PFSK-1 (cell line): ENCODE measurements at regions not wholly inside any gene's neighbourhood (a gene's known extent, or its start where the extent isn't known, plus 50 kb on each side); places are given as distances from the start of the nearest gene placed in this dataset.

Experiments used
- FOXP2 ChIP-seq: optimal IDR thresholded peaks from 2 replicates; pipeline ENCODE3; 2011; ENCODE audit warnings: borderline replicate concordance, control low read depth, inconsistent platforms; ENCODE audit not compliant: insufficient read depth; ENCODE audit errors: extremely low read length, extremely low read depth
- POLR2AphosphoS5 ChIP-seq: IDR thresholded peaks from 2 replicates; pipeline ENCODE4 v1.6.1; 2012; ENCODE audit warnings: low read depth, mild to moderate bottlenecking, control low read depth, low read length, moderate library complexity
- SIN3A ChIP-seq: IDR thresholded peaks from 2 replicates; pipeline ENCODE4 v1.6.1; 2012; ENCODE audit warnings: mild to moderate bottlenecking, low read length, moderate library complexity, borderline replicate concordance; ENCODE audit not compliant: insufficient read depth
- TAF1 ChIP-seq: IDR thresholded peaks from 2 replicates; pipeline ENCODE4 v1.6.1; 2012; ENCODE audit warnings: low read length, control low read depth, borderline replicate concordance; ENCODE audit not compliant: insufficient read depth
- TF ChIP-seq, protein P1 (sequence below), 2 experiments: IDR thresholded peaks; 2 replicates each; pipeline versions ENCODE4 v1.6.1 to v1.8.0; 2011 to 2012; ENCODE audit warnings: low read depth in 2 of 2, low read length in 2 of 2, control low read depth in 1 of 2, inconsistent platforms in 1 of 2, mild to moderate bottlenecking in 1 of 2, moderate library complexity in 1 of 2; ENCODE audit not compliant: insufficient read depth in 1 of 2

- TF ChIP-seq, protein P1, sequence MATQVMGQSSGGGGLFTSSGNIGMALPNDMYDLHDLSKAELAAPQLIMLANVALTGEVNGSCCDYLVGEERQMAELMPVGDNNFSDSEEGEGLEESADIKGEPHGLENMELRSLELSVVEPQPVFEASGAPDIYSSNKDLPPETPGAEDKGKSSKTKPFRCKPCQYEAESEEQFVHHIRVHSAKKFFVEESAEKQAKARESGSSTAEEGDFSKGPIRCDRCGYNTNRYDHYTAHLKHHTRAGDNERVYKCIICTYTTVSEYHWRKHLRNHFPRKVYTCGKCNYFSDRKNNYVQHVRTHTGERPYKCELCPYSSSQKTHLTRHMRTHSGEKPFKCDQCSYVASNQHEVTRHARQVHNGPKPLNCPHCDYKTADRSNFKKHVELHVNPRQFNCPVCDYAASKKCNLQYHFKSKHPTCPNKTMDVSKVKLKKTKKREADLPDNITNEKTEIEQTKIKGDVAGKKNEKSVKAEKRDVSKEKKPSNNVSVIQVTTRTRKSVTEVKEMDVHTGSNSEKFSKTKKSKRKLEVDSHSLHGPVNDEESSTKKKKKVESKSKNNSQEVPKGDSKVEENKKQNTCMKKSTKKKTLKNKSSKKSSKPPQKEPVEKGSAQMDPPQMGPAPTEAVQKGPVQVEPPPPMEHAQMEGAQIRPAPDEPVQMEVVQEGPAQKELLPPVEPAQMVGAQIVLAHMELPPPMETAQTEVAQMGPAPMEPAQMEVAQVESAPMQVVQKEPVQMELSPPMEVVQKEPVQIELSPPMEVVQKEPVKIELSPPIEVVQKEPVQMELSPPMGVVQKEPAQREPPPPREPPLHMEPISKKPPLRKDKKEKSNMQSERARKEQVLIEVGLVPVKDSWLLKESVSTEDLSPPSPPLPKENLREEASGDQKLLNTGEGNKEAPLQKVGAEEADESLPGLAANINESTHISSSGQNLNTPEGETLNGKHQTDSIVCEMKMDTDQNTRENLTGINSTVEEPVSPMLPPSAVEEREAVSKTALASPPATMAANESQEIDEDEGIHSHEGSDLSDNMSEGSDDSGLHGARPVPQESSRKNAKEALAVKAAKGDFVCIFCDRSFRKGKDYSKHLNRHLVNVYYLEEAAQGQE (IDR thresholded peaks at IDR 0.05; ENCODE audit: insufficient read depth in 1 of 2, low read depth in 2 of 2, low read length in 2 of 2) = no peak
- no peak for TF ChIP-seq TAF1
- no peak for TF ChIP-seq SIN3A
- no peak for TF ChIP-seq POLR2AphosphoS5
- TF ChIP-seq FOXP2 = no peak
These were observed 256.1 kb upstream of the STS start for GRCh38 chrX:6891404-6891803.
